ENCODE measurements at regions not wholly inside any gene's neighbourhood (a gene's known extent, or its start where the extent isn't known, plus 50 kb on each side); places are given as distances from the start of the nearest gene placed in this dataset.

- no peak for DNase-seq
Observed at GRCh38 chrX:14476205-14476604, 53.1 kb upstream of the GLRA2 start.

GRCh38 chrX:14449773-14450172 is 79.6 kb upstream of the GLRA2 start:
- DNase-seq: no peak

- DNase-seq: no peak
Observed at GRCh38 chrX:14448406-14448805, 80.9 kb upstream of the GLRA2 start.

- DNase-seq: no peak
Observed at GRCh38 chrX:14440106-14440505, 89.2 kb upstream of the GLRA2 start.

- no peak for DNase-seq
Observed at GRCh38 chrX:14427614-14428013, 101.7 kb upstream of the GLRA2 start.

- DNase-seq: no peak
Observed at GRCh38 chrX:14420841-14421240, 108.5 kb upstream of the GLRA2 start.

- no peak for DNase-seq
Observed at GRCh38 chrX:14412686-14413085, 116.7 kb upstream of the GLRA2 start.

GRCh38 chrX:14411326-14411725 is 118.0 kb upstream of the GLRA2 start:
- no peak for DNase-seq

- no peak for DNase-seq
Observed at GRCh38 chrX:14409341-14409740, 120.0 kb upstream of the GLRA2 start.

GRCh38 chrX:14406225-14406624 is 123.1 kb upstream of the GLRA2 start:
- no peak for DNase-seq

- DNase-seq: no peak
Observed at GRCh38 chrX:14398725-14399124, 130.6 kb upstream of the GLRA2 start.

GRCh38 chrX:14389682-14390081 is 139.7 kb upstream of the GLRA2 start:
- DNase-seq: no peak

GRCh38 chrX:14386981-14387380 is 142.4 kb upstream of the GLRA2 start:
- DNase-seq: no peak

- no peak for DNase-seq
Observed at GRCh38 chrX:14380044-14380443, 149.3 kb upstream of the GLRA2 start.

GRCh38 chrX:14377427-14377826 is 151.9 kb upstream of the GLRA2 start:
- DNase-seq: no peak

GRCh38 chrX:14363728-14364127 is 165.6 kb upstream of the GLRA2 start:
- DNase-seq: no peak

- no peak for DNase-seq
Observed at GRCh38 chrX:14362721-14363120, 166.6 kb upstream of the GLRA2 start.

- DNase-seq: no peak
Observed at GRCh38 chrX:14361435-14361834, 167.9 kb upstream of the GLRA2 start.

- DNase-seq: no peak
Observed at GRCh38 chrX:14359727-14360126, 169.6 kb upstream of the GLRA2 start.

GRCh38 chrX:14359316-14359715 is 170.0 kb upstream of the GLRA2 start:
- no peak for DNase-seq

- DNase-seq: no peak
Observed at GRCh38 chrX:14357314-14357713, 172.0 kb upstream of the GLRA2 start.

- DNase-seq: no peak
Observed at GRCh38 chrX:14356401-14356800, 172.9 kb upstream of the GLRA2 start.

GRCh38 chrX:14355556-14355955 is 173.8 kb upstream of the GLRA2 start:
- no peak for DNase-seq

GRCh38 chrX:14354521-14354920 is 174.8 kb upstream of the GLRA2 start:
- no peak for DNase-seq

GRCh38 chrX:14352511-14352910 is 176.8 kb upstream of the GLRA2 start:
- DNase-seq: no peak

Data from CD4-positive, alpha-beta T cell treated with Interleukin-6 for 4 hours (primary cell).